ENCODE measurements at regions not wholly inside any gene's neighbourhood (a gene's known extent, or its start where the extent isn't known, plus 50 kb on each side); places are given as distances from the start of the nearest gene placed in this dataset.

- no peak for DNase-seq
Measured at GRCh38 chr5:71948206-71948605, 159.1 kb upstream of the MAP1B start.

GRCh38 chr5:71949772-71950171 lies 157.5 kb upstream of the MAP1B start:
- DNase-seq: no peak

DNA sequence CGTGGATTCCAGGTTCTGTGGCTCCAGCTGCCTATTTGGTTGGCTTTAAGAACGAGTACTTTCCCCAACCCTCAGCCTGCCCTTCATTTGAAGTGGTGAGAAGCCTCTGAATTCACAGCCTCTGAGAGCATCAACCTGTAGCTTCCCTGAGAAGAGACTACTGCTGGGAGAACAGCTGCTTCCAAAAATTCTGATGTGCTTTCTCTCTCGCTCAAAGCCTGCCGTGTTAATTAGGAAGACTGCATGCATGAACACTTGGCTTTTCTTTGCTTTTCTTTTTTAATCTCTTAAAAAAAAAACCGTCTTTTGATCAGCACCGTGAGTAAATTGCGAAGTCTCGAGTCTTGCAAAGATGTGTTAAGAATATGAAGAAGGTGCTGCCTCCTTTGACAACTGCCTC lies 153.4 kb upstream of the MAP1B start:
- no peak for DNase-seq

DNA sequence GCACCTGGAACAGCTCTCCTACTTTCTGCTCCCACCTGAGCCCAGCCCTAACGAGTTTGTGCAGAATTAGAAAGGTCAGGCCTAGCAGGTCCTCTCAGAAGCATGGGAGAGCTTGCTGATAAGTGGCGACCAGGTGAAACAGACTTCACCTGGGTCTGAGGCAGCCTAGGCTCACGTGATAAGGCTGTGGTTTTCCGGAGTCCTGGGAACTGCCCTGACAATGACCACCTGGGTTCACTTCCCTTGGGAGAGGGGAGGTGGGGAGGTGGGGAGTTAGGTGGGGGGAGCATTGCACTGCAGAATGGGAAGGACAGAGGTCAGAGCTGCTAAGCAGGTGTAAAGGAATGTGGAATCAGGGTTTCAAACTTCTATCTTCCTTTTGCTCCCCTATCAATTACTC lies 152.9 kb upstream of the MAP1B start:
- no peak for DNase-seq

DNA sequence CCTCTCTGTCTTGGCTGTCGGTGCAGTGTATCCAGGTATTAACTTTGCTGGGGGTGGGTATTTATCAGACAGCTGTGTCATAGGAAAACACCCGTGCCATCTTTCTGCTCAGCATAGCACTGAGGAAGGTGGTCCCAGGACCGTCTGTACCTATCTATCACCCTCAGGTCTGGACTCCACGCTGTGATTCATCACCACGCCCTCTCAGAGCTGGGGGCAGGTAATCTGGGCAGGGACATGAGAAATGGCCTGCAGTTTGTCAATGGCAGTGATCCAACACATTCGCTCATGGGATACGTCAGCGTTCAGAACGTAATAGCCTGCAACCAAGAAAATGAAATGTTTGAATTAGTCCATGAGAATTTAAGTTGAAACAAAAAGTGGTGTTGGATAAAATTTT lies 151.6 kb upstream of the MAP1B start:
- no peak for DNase-seq

DNA sequence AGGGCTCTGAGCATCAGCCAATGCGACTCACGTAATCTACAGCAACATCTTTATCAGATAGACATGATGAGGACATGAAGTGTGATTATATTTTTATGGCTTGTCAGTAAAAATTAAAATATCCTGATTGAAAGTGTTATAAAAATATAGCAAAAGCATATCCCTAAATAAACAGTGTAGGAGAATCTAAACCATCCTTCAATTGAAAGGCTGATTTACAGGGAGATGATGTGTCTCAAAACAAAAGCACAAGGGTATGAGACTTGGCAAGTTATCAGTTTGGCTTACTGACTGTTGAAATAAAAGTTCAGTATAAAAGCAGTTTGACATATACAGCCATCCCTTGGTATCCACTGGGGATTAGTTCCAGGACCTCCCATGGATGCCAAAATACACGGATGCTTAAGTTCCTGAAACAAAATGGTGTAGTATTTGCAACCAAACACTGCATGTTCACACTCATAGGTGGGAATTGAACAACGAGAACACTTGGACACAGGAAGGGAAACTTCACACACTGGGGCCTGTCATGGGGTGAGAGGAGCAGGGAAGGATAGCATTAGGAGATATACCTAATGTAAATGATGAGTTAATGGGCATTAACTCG lies 149.9 kb upstream of the MAP1B start:
- no peak for DNase-seq

GRCh38 chr5:71960195-71960594 lies 147.1 kb upstream of the MAP1B start:
- no peak for DNase-seq

DNA sequence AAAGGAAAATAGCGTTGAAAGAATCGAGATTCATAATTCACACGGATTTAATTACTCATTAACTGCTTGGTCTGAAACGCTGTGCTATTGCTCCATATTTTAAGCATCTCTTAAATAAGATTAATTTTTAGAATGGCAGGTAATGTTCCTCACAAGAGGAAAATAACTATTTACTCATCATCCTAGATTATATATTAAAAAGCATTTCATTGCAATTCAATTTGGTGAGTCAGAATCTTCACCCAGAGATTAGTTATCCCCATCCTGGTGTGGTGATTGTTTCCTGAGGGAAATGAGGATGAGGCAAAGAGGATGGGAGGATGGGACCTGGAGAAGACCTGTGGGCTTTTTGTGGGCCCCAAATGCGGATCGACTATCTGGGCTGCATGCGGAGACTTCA lies 145.5 kb upstream of the MAP1B start:
- no peak for DNase-seq

DNA sequence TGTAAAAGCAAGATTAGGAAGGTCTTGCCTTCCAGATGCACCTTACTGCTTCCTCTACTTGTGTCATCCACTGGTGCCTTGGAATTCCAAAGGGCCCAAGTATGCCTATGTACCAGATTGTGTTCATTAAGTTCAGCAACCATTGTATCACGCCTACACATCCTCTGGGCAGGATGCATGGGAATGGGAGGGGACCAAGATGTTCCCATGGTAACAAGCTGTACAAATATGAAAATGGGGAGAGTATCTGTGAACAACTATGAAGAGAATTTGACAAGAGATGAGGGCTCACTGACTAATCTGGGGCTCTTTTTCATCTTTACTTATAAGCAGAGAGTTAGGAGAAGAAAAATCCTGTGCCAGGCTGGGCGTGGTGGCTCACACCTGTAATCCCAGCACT lies 137.8 kb upstream of the MAP1B start:
- DNase-seq: peak; percentile 44

GRCh38 chr5:71971862-71972261 lies 135.4 kb upstream of the MAP1B start:
- DNase-seq: no peak

DNA sequence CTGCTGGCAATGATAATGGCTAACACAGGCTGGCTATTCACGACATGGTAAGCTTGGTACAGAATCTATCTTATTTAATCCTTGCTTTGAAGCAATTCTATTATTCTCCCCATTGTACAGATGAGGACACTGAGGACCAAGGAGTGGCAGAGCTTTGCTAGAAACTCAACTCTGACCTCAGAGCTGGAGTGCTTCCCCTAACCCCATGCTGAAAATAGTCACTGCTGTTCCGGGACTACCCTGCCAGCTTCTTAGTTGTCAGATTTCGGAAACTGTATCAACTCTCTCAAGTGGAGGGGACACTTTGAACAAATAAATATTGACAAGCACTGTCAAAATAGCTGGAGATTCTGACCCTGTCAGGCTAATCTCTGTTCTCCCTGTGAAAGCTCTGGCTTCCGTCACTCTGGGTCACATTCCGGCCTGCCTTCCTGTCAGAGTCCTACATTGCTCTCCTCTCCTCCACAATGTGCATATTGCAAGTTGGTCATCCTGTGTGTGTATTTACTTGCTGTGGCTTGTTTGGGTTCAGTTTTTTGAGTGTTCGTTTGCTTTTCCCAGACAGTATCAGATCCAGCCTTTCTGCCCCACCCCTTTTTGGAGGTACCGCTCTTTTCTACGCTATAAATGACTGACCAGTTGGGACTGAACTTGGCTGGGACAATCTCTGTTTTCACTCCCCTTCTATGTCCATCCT lies 134.3 kb upstream of the MAP1B start:
- DNase-seq: no peak

GRCh38 chr5:71973563-71973962 lies 133.7 kb upstream of the MAP1B start:
- DNase-seq: no peak

DNA sequence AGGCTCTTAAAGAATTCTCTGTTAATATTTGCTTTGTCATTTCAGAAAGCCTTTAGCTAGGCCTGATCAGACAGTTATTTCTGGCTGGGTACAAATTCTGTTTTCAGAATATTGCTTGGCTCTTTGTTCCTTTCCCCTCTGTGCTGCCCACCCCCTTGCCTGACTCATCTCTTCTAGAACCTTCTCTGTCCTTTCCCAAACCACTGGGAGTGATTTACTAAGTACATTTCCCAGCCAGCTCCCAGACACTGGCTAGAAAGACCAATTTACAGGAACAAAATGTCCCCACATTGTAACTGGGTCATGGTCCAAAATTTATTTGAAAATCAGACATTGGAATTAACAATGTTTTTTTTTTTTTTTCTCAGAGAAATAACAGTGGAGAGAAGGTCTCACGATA lies 133.1 kb upstream of the MAP1B start:
- DNase-seq: no peak

DNA sequence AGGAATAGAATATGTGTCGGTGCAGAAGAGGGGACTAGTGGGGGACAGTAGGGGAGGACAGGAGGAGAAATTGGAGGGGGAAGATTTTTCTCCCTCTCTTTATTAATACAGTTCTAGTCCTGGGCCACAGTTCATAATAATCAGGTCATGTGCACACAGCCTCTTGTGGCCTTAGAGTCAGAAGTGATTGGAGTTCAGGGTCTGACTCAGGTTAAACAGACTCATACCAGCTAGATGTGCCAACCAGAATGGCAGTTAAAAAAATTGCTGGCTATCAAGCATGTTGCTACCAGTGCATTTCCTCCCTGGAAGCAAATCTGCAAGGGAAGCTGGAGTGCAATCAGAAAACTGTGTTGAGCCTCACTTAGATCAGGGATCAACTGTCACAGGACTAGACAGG lies 132.7 kb upstream of the MAP1B start:
- DNase-seq: no peak

GRCh38 chr5:71976449-71976848 lies 130.8 kb upstream of the MAP1B start:
- no peak for DNase-seq

GRCh38 chr5:71977311-71977710 lies 130.0 kb upstream of the MAP1B start:
- DNase-seq: no peak

- DNase-seq: no peak
Measured at GRCh38 chr5:71978216-71978615, 129.1 kb upstream of the MAP1B start.

DNA sequence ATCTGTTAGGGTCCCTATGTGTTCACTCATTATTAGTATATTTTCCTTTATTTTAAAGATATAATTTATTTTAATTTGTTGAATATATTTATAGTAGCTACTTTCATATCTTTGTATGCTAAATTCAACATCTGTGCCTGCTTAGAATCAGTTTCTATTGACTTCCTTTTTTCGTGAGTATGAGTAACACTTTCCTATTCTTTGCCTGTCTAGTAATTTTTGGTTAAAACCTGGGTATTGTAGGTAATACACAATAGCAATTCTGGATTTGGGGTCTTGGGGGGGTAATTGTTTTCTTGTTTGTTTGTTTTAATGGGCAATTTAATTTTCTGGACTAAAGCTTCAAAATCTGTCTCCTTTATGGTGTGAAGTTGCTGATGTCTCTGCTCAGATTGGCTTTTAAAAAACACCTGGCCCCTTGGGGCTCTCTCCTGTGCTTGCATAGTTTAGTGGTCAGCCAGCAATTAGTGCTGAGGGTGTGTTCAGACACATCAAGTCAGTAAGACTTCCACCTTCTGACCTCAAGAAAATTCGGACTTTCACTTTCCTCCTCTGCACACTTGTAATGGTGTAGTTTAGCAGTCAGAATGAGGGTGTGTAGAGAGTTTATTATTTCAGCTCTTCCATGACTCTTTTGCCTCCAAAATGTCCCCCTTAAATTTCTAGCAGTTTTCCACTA lies 124.4 kb upstream of the MAP1B start:
- DNase-seq: no peak

DNA sequence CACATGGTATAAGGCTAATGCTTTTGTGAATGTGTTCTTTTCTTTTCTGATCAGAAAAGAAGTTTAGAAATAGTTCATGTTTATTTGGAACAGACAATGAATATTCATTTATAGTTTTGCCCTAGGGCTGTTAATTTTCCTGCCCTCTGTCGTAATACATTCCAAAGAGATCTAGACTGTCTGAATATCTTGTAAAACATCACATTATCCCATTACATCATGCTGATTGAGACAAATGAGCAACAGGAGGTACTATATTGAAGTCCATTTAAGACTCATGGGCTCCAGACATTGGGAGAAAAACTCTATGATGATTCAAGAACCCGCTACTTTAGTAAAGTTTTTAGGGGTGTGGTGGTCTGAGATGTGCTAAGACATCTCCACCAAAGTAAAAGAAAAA lies 121.2 kb upstream of the MAP1B start:
- DNase-seq: no peak

DNA sequence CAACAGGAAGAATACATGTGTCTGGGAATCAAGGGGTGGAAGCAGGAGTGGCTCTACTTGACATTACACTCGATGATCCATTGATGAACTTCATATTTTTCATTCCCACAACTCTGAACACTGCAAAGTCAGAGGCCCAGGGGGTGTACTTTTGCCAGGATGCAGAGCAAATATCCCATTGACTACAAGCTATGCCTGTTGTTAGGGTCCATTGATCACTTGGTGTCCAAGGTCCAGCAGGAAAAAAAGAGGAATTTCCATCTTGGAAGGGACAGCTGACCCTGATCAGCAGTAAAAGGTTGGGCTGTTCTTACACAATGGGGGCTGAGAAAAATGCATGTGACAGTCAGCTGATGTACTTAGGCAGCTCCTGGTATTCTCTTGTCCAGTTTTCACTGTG lies 118.5 kb upstream of the MAP1B start:
- no peak for DNase-seq

GRCh38 chr5:71993600-71993999 lies 113.7 kb upstream of the MAP1B start:
- DNase-seq: no peak

GRCh38 chr5:71996789-71997188 lies 110.5 kb upstream of the MAP1B start:
- DNase-seq: no peak

GRCh38 chr5:71998746-71999145 lies 108.5 kb upstream of the MAP1B start:
- DNase-seq: no peak

DNA sequence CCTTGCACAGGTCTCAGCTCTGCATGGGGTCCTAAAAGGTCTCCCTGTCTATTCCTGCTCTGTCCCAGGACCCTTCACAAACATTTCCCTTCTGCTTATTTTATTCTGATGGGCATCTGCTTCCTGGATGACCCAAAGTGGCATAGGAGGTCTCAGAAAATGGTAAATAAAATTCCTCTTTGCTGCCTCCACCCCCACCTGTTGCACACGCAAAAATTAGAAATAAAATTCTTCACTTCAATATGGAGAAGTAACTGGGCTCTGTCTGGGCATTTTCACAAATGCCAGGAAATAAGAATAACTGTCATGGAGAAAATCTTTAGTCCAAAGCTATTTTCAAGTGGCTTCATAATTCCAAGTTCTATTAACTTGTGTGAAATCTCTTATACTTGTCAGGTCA lies 106.6 kb upstream of the MAP1B start:
- DNase-seq: no peak
